ENCODE measurements at regions not wholly inside any gene's neighbourhood (a gene's known extent, or its start where the extent isn't known, plus 50 kb on each side); places are given as distances from the start of the nearest gene placed in this dataset.

GRCh38 chr7:136230210-136230609 lies 253.1 kb upstream of the MTPN start:
- H3K4me3 ChIP-seq (ENCODE audit: low read depth, low read length) = no peak overlapping the region
- TF ChIP-seq CTCF (IDR thresholded peaks at IDR 0.05; ENCODE audit: insufficient read depth, low read length) = no peak
- no peak for DNase-seq (ENCODE audit: low read depth)

- DNase-seq (ENCODE audit: low read depth) = no peak
- H3K4me3 ChIP-seq (ENCODE audit: low read depth, low read length) = no peak overlapping the region
- TF ChIP-seq CTCF (IDR thresholded peaks at IDR 0.05; ENCODE audit: insufficient read depth, low read length) = no peak
These were observed 252.6 kb upstream of the MTPN start for GRCh38 chr7:136229790-136230189.

GRCh38 chr7:136228171-136228570 lies 251.0 kb upstream of the MTPN start:
- TF ChIP-seq CTCF (IDR thresholded peaks at IDR 0.05; ENCODE audit: insufficient read depth, low read length) = no peak
- H3K4me3 ChIP-seq (ENCODE audit: low read depth, low read length) = no peak overlapping the region
- DNase-seq (ENCODE audit: low read depth) = no peak

GRCh38 chr7:136214356-136214755 lies 237.2 kb upstream of the MTPN start:
- no peak for TF ChIP-seq CTCF (IDR thresholded peaks at IDR 0.05; ENCODE audit: insufficient read depth, low read length)
- no peak for DNase-seq (ENCODE audit: low read depth)
- no peak overlapping the region for H3K4me3 ChIP-seq (ENCODE audit: low read depth, low read length)

GRCh38 chr7:136213012-136213411 lies 235.9 kb upstream of the MTPN start:
- DNase-seq (ENCODE audit: low read depth) = no peak
- no peak for TF ChIP-seq CTCF (IDR thresholded peaks at IDR 0.05; ENCODE audit: insufficient read depth, low read length)
- no peak overlapping the region for H3K4me3 ChIP-seq (ENCODE audit: low read depth, low read length)

GRCh38 chr7:136210664-136211063 lies 233.5 kb upstream of the MTPN start:
- no peak for TF ChIP-seq CTCF (IDR thresholded peaks at IDR 0.05; ENCODE audit: insufficient read depth, low read length)
- no peak for DNase-seq (ENCODE audit: low read depth)

GRCh38 chr7:136210079-136210478 lies 232.9 kb upstream of the MTPN start:
- no peak for DNase-seq (ENCODE audit: low read depth)

More at GRCh38 chr7:136210664-136211063, 233.5 kb upstream of the MTPN start:
- no peak overlapping the region for H3K4me3 ChIP-seq (ENCODE audit: low read depth, low read length)

More at GRCh38 chr7:136210079-136210478, 232.9 kb upstream of the MTPN start:
- no peak overlapping the region for H3K4me3 ChIP-seq (ENCODE audit: low read depth, low read length)
- TF ChIP-seq CTCF (IDR thresholded peaks at IDR 0.05; ENCODE audit: insufficient read depth, low read length) = no peak

Data from fibroblast of the aortic adventitia (primary cell).